ENCODE measurements at regions not wholly inside any gene's neighbourhood (a gene's known extent, or its start where the extent isn't known, plus 50 kb on each side); places are given as distances from the start of the nearest gene placed in this dataset.
"Not testable (repeated sequence)": the region's sequence is repeated elsewhere in the genome, so short reads cannot be mapped to it uniquely, and the experiment has no call there.

DNA sequence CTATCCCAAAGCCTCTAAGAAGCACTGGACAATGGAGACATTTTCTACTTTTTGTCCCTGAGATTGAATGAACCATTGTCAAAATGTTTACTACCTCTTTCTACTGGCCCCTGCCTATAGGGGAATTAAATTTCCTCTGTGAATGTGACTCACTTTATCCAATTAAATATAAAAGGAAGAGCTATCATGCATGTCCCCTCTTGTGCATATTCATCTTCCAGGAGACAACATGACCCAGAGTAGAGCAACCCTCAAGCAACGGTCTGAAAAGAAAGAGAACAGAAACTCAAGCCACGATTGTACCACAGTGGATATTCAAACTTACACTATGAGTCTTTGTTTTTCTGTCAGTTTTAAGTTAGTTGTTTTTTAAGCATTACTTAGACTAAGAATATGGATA lies 938.4 kb upstream of the ATXN7L3B start:
- H3K9me3 ChIP-seq (ENCODE audit: insufficient read depth, low read depth, low read length) = no peaks in the 10 kb centered on the region
- H3K9ac ChIP-seq (ENCODE audit: low read depth, low read length, poor library complexity, severe bottlenecking) = no peak overlapping the region
- no peaks in the 10 kb centered on the region for H3F3A ChIP-seq (ENCODE audit: low read depth)
- no peak overlapping the region for H3K4me3 ChIP-seq (ENCODE audit: low read length, poor library complexity, severe bottlenecking)
- no peaks in the 10 kb centered on the region for H3K79me2 ChIP-seq (ENCODE audit: insufficient read depth, low read length)
- H3K4me1 ChIP-seq (ENCODE audit: insufficient read depth, low read length, poor library complexity, severe bottlenecking) = no peaks in the 10 kb centered on the region
- no peaks in the 10 kb centered on the region for H4K20me1 ChIP-seq (ENCODE audit: insufficient read depth, low read length, poor library complexity, severe bottlenecking)
- TF ChIP-seq EZH2phosphoT487 (IDR thresholded peaks at IDR 0.05; ENCODE audit: borderline replicate concordance) = no peak
- TF ChIP-seq, protein P1, sequence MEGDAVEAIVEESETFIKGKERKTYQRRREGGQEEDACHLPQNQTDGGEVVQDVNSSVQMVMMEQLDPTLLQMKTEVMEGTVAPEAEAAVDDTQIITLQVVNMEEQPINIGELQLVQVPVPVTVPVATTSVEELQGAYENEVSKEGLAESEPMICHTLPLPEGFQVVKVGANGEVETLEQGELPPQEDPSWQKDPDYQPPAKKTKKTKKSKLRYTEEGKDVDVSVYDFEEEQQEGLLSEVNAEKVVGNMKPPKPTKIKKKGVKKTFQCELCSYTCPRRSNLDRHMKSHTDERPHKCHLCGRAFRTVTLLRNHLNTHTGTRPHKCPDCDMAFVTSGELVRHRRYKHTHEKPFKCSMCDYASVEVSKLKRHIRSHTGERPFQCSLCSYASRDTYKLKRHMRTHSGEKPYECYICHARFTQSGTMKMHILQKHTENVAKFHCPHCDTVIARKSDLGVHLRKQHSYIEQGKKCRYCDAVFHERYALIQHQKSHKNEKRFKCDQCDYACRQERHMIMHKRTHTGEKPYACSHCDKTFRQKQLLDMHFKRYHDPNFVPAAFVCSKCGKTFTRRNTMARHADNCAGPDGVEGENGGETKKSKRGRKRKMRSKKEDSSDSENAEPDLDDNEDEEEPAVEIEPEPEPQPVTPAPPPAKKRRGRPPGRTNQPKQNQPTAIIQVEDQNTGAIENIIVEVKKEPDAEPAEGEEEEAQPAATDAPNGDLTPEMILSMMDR (conservative IDR thresholded peaks at IDR 0.05; ENCODE audit: low read length) = no peak
- H3K27me3 ChIP-seq (ENCODE audit: insufficient read depth, low read length, poor library complexity, severe bottlenecking) = no peaks in the 10 kb centered on the region
- no peaks in the 10 kb centered on the region for H3K9me2 ChIP-seq (replicated peaks; ENCODE audit: low read depth, low read length)
- H3K4me2 ChIP-seq (ENCODE audit: low read depth, low read length, poor library complexity, severe bottlenecking) = no peak overlapping the region
- no peaks in the 10 kb centered on the region for H3K36me3 ChIP-seq (ENCODE audit: insufficient read depth, low read length)
- H2AFZ ChIP-seq (ENCODE audit: low read length) = no peak overlapping the region

DNA sequence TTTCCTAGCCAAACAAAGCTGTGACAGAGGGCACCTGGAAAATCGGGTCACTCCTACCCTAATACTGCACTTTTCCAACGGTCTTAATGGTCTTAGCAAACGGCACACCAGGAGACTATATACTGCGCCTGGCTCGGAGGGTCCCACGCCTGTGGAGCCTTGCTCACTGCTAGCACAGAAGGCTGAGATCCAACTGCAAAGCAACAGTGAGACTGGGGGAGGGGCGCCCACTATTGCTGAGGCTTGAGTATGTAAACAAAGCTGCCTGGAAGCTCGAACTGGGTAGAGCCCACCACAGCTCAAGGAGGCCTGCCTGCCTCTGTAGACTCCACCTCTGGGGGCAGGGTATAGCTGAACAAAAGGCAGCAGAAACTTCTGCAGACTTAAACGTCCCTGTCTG lies 931.7 kb upstream of the ATXN7L3B start:
- H3K4me1 ChIP-seq (ENCODE audit: insufficient read depth, low read length, poor library complexity, severe bottlenecking); H3K4me2 ChIP-seq (ENCODE audit: low read depth, low read length, poor library complexity, severe bottlenecking); H3K4me3 ChIP-seq (ENCODE audit: low read length, poor library complexity, severe bottlenecking); H3K9me3 ChIP-seq (ENCODE audit: insufficient read depth, low read depth, low read length); H3K27me3 ChIP-seq (ENCODE audit: insufficient read depth, low read length, poor library complexity, severe bottlenecking); H2AFZ ChIP-seq (ENCODE audit: low read length); H4K20me1 ChIP-seq (ENCODE audit: insufficient read depth, low read length, poor library complexity, severe bottlenecking); H3K36me3 ChIP-seq (ENCODE audit: insufficient read depth, low read length); H3K9me2 ChIP-seq (replicated peaks; ENCODE audit: low read depth, low read length); H3K9ac ChIP-seq (ENCODE audit: low read depth, low read length, poor library complexity, severe bottlenecking); H3K79me2 ChIP-seq (ENCODE audit: insufficient read depth, low read length); H3F3A ChIP-seq (ENCODE audit: low read depth): not testable (repeated sequence)

DNA sequence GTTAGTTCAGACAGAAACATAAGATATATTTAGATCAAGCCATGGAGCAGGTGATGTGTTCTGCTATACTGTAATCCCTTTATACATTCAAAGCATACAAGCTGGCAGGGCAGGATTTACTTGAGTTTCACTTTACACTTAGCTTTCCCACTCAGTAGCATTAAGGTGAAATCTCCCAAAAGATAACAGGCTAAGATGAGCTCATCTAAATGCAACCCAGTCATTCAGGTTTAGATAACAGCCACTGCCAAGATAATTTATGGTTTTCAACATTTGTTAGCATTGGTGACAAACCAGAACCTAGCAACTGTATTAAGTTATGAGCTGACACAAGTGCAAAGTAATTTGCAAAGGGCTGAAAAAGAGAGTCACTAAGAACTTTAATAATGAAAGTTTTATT lies 925.1 kb upstream of the ATXN7L3B start:
- TF ChIP-seq EZH2phosphoT487 (IDR thresholded peaks at IDR 0.05; ENCODE audit: borderline replicate concordance) = no peak
- TF ChIP-seq, protein P1 (conservative IDR thresholded peaks at IDR 0.05; ENCODE audit: low read length) = no peak
- H3K79me2 ChIP-seq (ENCODE audit: insufficient read depth, low read length) = no peaks in the 10 kb centered on the region
- no peaks in the 10 kb centered on the region for H3K27me3 ChIP-seq (ENCODE audit: insufficient read depth, low read length, poor library complexity, severe bottlenecking)
- H3F3A ChIP-seq (ENCODE audit: low read depth) = no peaks in the 10 kb centered on the region
- no peak overlapping the region for H3K4me3 ChIP-seq (ENCODE audit: low read length, poor library complexity, severe bottlenecking)
- no peak overlapping the region for H3K4me2 ChIP-seq (ENCODE audit: low read depth, low read length, poor library complexity, severe bottlenecking)
- H3K4me1 ChIP-seq (ENCODE audit: insufficient read depth, low read length, poor library complexity, severe bottlenecking) = no peaks in the 10 kb centered on the region
- H3K9me2 ChIP-seq (replicated peaks; ENCODE audit: low read depth, low read length) = no peaks in the 10 kb centered on the region
- H3K9ac ChIP-seq (ENCODE audit: low read depth, low read length, poor library complexity, severe bottlenecking) = no peak overlapping the region
- no peaks in the 10 kb centered on the region for H4K20me1 ChIP-seq (ENCODE audit: insufficient read depth, low read length, poor library complexity, severe bottlenecking)
- H3K9me3 ChIP-seq (ENCODE audit: insufficient read depth, low read depth, low read length) = no peaks in the 10 kb centered on the region
- no peak overlapping the region for H2AFZ ChIP-seq (ENCODE audit: low read length)
- H3K36me3 ChIP-seq (ENCODE audit: insufficient read depth, low read length) = no peaks in the 10 kb centered on the region

DNA sequence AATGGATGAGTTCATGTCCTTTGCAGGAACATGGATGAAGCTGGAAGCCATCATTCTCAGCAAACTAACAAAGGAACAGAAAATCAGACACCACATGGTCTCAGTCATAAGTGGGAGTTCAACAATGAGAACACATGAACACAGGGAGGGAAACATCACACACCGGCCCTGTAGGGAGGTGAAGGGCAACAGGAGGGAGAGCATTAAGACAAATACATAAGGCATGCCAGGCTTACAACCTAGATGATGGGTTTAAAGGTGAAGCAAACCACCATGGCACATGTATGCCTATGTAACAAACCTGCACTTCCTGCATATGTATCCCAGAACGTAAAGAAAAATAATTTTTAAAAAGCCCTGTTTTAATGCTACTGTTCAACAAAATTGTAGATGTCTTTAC lies 914.2 kb upstream of the ATXN7L3B start:
- Histone ChIP-seq H3K4me2 (ENCODE audit: low read depth, low read length, poor library complexity, severe bottlenecking) (no peak overlapping the region), H4K20me1 (ENCODE audit: insufficient read depth, low read length, poor library complexity, severe bottlenecking) (no peaks in the 10 kb centered on the region), H3K9me2 (replicated peaks; ENCODE audit: low read depth, low read length) (no peaks in the 10 kb centered on the region), H3F3A (ENCODE audit: low read depth) (no peaks in the 10 kb centered on the region), H3K9me3 (ENCODE audit: insufficient read depth, low read depth, low read length) (no peaks in the 10 kb centered on the region), H3K27me3 (ENCODE audit: insufficient read depth, low read length, poor library complexity, severe bottlenecking) (no peaks in the 10 kb centered on the region), H2AFZ (ENCODE audit: low read length) (no peak overlapping the region), H3K79me2 (ENCODE audit: insufficient read depth, low read length) (no peaks in the 10 kb centered on the region), H3K9ac (ENCODE audit: low read depth, low read length, poor library complexity, severe bottlenecking) (no peak overlapping the region), H3K36me3 (ENCODE audit: insufficient read depth, low read length) (no peaks in the 10 kb centered on the region), H3K4me1 (ENCODE audit: insufficient read depth, low read length, poor library complexity, severe bottlenecking) (no peaks in the 10 kb centered on the region), H3K4me3 (ENCODE audit: low read length, poor library complexity, severe bottlenecking) (no peak overlapping the region)
- TF ChIP-seq, protein P1 (conservative IDR thresholded peaks at IDR 0.05; ENCODE audit: low read length) = no peak
- no peak for TF ChIP-seq EZH2phosphoT487 (IDR thresholded peaks at IDR 0.05; ENCODE audit: borderline replicate concordance)

Data from Loucy (cell line).